Activated T-cell treated with anti-CD3 and anti-CD28 coated beads, Interleukin-2, amount 50 U/mL, for 4 hours (primary cell): ENCODE measurements at regions not wholly inside any gene's neighbourhood (a gene's known extent, or its start where the extent isn't known, plus 50 kb on each side); places are given as distances from the start of the nearest gene placed in this dataset.
"Not testable (repeated sequence)": the region's sequence is repeated elsewhere in the genome, so short reads cannot be mapped to it uniquely, and the experiment has no call there.

Experiments used
- ATAC-seq, 2 donors: fragments of 200-7000 bp; cut with Tn5 transposase; one replicate each; pipeline ENCODE4 v1.10.0; 2021
- DNase-seq: peaks from one replicate; pipeline ENCODE4 v3.0.0-alpha.2; 2020
- H3K27me3 Mint-ChIP-seq: one replicate; pipeline ENCODE4 v1.8.0; 2021; ENCODE audit warnings: low read depth, mixed read lengths
- H3K36me3 Mint-ChIP-seq: one replicate; pipeline ENCODE4 v1.8.0; 2022; ENCODE audit warnings: mixed read lengths; ENCODE audit not compliant: insufficient read depth
- H3K4me1 Mint-ChIP-seq: one replicate; pipeline ENCODE4 v1.8.0; 2021; ENCODE audit warnings: low read depth, mixed read lengths
- H3K4me3 Mint-ChIP-seq: one replicate; pipeline ENCODE4 v1.8.0; 2021; ENCODE audit warnings: mild to moderate bottlenecking, moderate library complexity, mixed read lengths
- H3K9me3 Mint-ChIP-seq: one replicate; pipeline ENCODE4 v1.8.0; 2021; ENCODE audit warnings: mixed read lengths

DNA sequence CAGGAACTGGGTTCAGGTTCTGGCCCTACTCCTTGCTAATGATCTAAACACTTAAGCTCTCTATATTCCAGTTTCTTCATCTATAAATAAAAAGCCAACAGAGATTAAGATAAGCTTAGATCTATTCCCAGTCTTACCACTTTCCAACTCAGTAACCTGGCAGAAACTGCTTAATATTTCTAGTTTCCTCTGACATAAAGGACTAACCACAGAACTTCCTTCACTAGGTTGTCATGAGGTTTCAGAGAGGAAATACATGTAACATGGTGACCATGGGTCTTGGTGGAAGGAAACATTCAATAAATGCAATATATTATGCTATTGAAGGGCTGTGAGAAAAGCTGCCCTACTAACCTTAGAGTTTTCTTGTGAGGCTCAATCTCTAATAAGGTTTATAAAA, 114.4 kb upstream of the PDE1A start:
- no peak for ATAC-seq
- Mint-ChIP-seq H3K27me3 (no peaks in the 10 kb centered on the region), H3K4me3 (no peak overlapping the region), H3K9me3 (no peaks in the 10 kb centered on the region), H3K36me3 (no peaks in the 10 kb centered on the region), H3K4me1 (no peaks in the 10 kb centered on the region)
- DNase-seq, result no peak

DNA sequence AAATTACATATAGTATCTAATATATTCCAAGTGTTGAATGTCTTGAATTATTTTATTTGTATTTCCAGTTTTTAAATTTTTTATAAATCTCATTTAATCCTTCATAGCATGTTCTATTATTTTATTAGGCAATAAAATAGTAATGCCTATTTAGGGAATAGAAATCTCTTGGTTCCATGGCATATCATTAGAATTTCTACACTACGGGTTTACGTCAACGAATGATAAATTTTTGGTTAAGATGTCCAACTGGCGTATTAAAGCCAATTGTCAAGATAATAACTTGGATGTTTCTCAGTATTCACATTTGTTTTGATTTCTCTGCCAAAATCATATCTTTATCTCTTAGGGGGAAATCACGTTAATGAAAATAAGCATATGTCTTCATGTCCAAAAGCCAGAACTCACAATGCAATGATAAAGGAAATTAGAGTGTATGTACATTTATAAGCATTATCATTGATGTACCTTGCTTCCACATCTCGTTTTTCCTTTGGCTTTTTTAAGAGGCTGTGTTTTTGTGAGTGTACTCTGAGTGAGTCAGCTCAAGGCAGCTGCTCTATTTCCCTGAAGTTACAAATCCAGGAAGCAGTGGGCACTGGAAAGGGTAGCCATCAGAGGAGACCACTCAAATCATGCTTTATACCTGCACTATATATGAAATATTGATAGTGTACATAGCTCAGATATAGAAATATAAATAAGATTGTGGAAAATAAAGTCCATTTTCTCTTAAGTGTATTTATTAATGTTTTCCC, 115.8 kb upstream of the PDE1A start:
- ATAC-seq (no peak), DNase-seq (no peak)
- no peaks in the 10 kb centered on the region for H3K36me3 Mint-ChIP-seq
- H3K4me3 Mint-ChIP-seq, result no peak overlapping the region
- H3K4me1 Mint-ChIP-seq, result no peaks in the 10 kb centered on the region
- H3K9me3 Mint-ChIP-seq, result no peaks in the 10 kb centered on the region
- H3K27me3 Mint-ChIP-seq, result no peaks in the 10 kb centered on the region

DNA sequence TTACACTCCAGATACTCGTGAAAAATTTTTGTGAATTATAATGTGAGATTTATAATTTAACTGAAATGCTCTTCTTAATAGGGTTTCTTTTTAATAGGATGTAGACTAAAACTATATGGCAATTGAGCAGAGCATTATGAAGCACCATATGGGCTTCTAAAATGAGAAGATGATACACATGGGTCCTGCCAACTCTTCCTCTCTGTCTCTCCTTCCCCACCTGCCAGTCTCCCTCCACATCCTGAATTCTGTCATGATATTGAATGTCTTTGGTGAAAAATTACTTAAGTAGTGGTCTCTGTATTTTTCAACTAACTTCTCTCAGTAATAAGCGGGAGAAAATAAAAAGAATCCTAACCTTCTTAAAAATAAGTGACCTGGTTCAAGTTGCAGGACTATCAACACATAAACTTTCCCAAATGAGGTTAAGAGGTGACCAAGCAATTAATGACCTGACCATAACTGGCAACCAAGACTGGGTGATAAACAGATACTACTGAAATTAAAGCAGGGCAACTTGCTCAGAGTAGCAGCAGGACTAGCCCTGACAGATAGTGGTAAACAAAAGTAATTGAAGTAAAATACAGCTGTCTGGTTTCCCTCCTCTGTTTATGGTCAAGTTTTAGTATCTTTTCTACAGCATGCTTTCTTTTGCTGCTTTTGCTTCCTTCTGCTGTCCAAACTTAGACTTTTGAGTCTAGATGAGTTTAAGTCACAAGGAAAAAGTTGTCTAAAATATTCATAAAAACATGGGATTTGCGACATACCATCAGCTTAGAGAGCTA, 117.1 kb upstream of the PDE1A start:
- H3K9me3 Mint-ChIP-seq, result no peaks in the 10 kb centered on the region

DNA sequence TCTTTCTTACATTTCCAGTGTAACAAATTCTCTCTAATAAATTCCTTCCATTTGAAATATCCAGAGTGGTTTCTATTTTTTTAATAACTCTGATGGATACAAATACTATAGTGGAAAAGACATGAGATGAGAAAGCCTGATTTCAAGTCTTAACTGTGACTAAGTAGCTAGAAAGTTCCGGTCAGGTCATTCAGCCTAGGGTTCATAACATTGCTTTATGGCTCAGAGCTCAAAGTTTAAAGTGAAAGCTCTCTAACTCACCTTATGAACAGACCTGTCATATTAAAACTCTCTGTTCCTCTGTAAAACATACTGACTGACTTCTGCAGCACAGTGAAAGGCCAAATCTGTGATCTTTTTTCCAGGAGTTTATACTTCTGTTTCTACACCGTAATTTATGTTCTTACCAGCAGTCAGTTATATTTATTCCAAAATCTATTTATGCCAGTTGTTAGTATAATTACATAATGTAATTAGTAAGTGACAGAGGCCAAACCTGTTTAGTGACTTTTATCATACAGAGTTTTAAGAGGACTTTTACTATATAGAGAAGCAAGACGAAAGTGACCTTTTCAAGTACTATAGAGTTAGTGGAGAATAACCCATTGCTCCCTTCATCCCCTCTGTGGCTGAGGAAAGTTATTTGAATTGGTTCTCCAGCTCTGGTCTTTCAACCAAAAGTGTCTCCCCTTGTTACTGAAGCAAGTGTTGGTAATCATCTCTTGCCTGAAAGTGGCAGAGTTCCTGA, 118.8 kb upstream of the PDE1A start:
- no peak for DNase-seq
- no peaks in the 10 kb centered on the region for H3K4me1 Mint-ChIP-seq
- no peaks in the 10 kb centered on the region for H3K9me3 Mint-ChIP-seq
- ATAC-seq, result no peak
- H3K27me3 Mint-ChIP-seq, result peaks cover 2% of the 10 kb centered on the region
- H3K4me3 Mint-ChIP-seq, result no peak overlapping the region
- no peaks in the 10 kb centered on the region for H3K36me3 Mint-ChIP-seq

More for the DNA sequence above, 117.1 kb upstream of the PDE1A start:
- Mint-ChIP-seq H3K27me3 (no peaks in the 10 kb centered on the region), H3K36me3 (no peaks in the 10 kb centered on the region), H3K4me3 (no peak overlapping the region), H3K4me1 (no peaks in the 10 kb centered on the region)
- DNase-seq, result no peak
- ATAC-seq, result no peak

DNA sequence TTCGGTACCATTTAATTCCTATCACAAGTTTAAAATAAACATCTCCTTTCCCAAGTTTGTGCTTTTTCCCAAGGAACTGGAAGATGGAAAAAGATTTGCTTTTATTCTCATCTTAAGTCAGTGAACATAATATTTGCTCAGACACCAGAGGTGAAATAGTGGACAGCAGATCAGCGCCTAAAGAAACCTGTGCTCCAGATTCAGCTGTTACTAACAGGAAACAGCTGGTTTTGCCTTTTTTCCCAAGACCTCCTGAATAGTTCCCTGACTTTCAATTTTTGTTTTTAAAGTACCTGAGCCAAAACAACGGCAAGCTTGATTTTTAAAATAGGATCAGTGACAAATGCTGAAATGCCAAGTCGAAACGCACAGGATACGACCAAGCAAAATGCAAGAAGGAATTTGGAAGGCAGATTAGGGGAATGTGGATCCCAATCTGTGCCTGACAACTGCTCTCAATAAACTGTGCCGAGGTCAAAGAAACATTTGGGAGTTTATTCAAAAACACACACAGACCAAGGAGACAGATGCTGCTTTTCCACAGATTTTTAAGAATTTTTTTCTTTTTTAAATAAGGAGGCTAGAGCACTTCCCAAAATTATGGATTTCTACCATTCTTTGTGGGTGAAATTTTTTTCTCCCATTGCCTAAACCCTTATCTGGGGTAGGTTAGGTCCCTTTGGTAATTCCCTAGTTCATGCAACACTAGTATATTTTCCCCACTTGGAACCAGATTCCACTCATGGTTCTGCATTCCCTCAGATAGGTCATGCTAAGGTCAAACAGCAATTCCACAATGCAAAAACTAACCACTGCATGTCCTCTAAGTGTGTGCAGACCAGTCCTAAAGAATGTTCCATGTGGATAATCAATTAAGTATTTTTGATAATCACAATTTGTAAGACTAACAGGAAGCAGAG, 121.5 kb upstream of the PDE1A start:
- DNase-seq, result no peak
- Mint-ChIP-seq H3K9me3 (no peaks in the 10 kb centered on the region), H3K36me3 (no peaks in the 10 kb centered on the region), H3K4me1 (no peaks in the 10 kb centered on the region), H3K4me3 (no peak overlapping the region), H3K27me3 (peaks cover 6% of the 10 kb centered on the region)
- no peak for ATAC-seq

DNA sequence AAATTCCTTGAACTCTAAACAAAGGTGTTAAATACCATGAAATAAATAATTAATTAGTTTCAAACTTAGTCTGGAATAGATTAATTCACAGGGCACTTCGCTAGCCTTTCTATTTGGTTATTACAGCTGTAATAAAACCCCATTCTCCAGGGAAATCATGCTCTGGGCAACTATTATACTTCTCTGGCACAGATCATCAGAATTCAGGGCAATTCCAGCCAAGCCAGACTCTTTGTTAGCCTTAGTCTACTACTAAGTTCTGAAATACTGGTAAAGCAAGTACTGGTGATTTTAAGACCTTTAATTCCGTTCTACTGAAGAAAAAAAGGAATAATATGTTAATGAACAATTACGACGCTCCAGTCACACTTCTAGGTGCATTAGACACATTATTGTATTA, 123.4 kb upstream of the PDE1A start:
- Mint-ChIP-seq H3K36me3 (no peaks in the 10 kb centered on the region), H3K4me3 (no peak overlapping the region), H3K27me3 (peaks cover 6% of the 10 kb centered on the region), H3K4me1 (no peaks in the 10 kb centered on the region), H3K9me3 (no peaks in the 10 kb centered on the region)
- no peak for DNase-seq
- no peak for ATAC-seq

DNA sequence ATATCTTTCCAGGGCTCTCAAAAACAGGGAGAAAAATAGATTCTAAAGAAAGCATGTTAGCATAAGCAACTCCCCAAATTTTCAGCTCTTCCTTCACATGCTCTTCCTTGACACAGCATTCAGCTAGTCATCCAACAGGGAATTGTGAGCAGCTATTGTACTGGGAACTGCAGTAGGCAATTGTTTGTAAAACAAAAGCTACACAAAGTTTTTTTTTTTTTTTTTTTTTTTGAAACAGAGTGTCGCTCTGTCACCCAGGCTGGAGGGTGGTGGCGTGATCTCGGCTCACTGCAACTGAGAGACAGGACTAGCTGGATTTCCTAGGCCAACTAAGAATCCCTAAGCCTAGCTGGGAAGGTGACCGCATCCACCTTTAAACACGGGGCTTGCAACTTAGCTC, 125.4 kb upstream of the PDE1A start:
- not testable (repeated sequence) for H3K4me1 Mint-ChIP-seq, ATAC-seq, H3K27me3 Mint-ChIP-seq, DNase-seq, H3K4me3 Mint-ChIP-seq, H3K36me3 Mint-ChIP-seq, H3K9me3 Mint-ChIP-seq

DNA sequence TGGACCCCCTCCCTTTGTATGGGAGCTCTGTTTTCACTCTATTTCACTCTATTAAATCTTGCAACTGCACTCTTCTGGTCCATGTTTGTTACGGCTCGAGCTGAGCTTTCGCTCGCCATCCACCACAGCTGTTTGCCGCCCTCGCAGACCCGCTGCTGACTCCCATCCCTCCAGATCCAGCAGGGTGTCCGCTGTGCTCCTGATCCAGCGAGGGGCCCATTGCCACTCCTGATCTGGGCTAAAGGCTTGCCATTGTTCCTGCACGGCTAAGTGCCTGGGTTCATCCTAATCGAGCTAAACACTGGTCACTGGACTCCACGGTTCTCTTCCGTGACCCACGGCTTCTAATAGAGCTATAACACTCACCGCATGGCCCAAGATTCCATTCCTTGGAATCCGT, 125.9 kb upstream of the PDE1A start:
- not testable (repeated sequence) for H3K4me3 Mint-ChIP-seq, H3K4me1 Mint-ChIP-seq, ATAC-seq, DNase-seq, H3K9me3 Mint-ChIP-seq, H3K27me3 Mint-ChIP-seq, H3K36me3 Mint-ChIP-seq

DNA sequence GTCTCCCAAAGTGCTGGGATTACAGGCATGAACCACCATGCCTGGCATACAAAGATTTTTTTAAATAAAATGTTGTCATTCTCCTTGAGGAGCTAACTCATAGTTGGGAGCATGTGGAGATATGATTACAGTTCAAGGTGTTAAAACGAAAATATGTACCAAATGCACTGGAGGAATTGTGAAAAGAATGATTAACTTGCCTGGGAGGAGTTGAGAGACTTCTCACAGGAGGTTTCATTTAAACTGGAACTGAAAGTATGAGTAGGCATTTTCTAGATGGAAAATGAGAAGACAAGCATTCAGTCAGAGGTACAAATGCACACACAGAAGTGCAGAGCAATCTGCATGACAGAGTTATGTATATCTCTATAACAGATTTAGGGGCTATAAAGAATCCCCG, 126.6 kb upstream of the PDE1A start:
- DNase-seq, result no peak
- H3K4me1 Mint-ChIP-seq, result no peaks in the 10 kb centered on the region
- ATAC-seq, result no peak
- no peaks in the 10 kb centered on the region for H3K9me3 Mint-ChIP-seq
- no peaks in the 10 kb centered on the region for H3K36me3 Mint-ChIP-seq
- H3K4me3 Mint-ChIP-seq, result no peak overlapping the region
- peaks cover 6% of the 10 kb centered on the region for H3K27me3 Mint-ChIP-seq

DNA sequence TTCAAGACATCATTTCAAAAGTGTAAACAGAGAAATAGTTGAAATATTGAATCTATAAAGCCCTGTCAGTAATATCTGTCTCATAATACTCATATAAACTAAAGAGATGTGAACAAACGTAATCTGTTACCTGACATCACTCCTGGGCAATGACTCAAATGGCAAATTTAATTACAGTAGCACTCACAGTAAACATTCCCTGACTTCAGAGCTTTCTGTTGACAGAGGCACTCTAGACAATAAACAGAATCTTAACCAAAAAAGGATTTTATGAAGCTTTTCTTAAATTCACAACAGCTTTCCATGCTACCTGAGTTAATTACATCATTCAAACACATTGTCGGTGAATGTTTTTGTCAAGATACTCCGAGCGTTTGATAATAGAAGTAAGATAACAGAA, 128.1 kb upstream of the PDE1A start:
- ATAC-seq, result no peak
- Mint-ChIP-seq H3K36me3 (no peaks in the 10 kb centered on the region), H3K9me3 (peaks cover 4% of the 10 kb centered on the region), H3K27me3 (peaks cover 6% of the 10 kb centered on the region), H3K4me3 (no peak overlapping the region), H3K4me1 (no peaks in the 10 kb centered on the region)
- no peak for DNase-seq

DNA sequence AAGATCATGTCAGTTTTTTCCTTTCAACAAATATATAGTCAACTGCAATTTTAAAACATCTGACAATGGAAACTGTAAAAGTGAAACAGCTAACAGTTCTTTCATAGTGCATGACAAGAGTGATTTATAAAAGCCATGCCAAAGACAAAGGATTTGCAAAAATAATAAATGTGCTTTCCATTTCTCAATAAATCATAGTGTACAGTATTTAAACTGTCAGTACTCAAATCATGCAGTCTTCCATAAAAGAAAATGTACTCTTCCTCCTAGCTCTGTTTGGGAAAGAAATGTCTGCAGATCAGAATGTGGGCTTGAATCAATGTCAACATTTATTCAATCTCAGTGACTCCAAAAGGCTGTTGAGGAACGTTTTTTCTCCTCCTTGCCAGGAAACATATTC, 131.7 kb upstream of the PDE1A start:
- ATAC-seq, result no peak
- Mint-ChIP-seq H3K4me1 (no peaks in the 10 kb centered on the region), H3K27me3 (no peaks in the 10 kb centered on the region), H3K4me3 (no peak overlapping the region), H3K9me3 (peaks cover 11% of the 10 kb centered on the region), H3K36me3 (no peaks in the 10 kb centered on the region)
- no peak for DNase-seq

DNA sequence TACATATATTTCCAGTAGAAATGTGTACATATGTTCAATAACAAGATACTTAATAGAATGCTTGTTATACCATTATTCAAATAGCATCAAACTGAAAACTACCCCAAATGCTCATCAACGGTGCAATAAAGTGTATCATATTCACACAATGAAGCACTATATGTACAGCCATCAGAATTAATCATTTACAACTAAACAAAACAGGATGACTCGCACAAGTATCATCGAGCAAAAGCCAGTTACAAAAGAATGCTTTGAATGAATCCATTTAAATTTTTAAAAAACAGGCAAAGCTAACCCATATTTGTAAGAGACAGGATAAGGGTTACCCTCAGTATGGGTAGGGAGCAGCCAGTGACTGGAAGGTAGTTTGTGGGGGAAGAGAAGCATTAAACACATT, 132.8 kb upstream of the PDE1A start:
- no peak for DNase-seq
- Mint-ChIP-seq H3K27me3 (no peaks in the 10 kb centered on the region), H3K4me1 (no peaks in the 10 kb centered on the region), H3K4me3 (no peak overlapping the region), H3K36me3 (no peaks in the 10 kb centered on the region), H3K9me3 (peaks cover 14% of the 10 kb centered on the region)
- ATAC-seq, result no peak

DNA sequence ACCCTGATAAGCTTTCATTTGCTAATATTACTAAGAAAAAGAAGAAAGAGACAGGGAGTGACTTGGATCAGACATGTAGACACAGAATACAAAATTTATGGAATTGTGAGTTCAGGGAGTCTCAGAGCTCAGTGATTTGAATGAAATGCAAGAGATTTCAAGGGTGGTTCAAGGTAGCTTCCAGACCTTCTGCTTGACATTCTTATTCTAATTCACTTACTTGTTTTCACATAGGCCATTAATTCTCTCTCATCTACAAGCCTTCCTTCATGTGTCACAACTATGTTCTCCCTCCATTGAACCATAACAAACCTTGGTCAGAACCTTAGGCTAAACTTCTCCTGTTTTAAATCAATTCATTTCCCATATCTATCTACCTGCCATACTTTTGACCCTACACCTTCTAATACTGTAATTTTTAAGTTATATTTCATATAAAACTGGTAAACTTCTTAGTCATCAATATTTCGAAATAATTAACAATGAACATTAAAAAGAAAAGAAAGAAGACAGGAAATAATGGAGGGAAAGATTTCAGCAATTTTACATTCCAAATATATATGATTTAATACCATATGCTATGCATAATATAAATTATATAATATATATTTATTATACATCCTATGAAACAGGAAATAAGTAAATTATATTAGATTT, 139.2 kb upstream of the PDE1A start:
- no peaks in the 10 kb centered on the region for H3K36me3 Mint-ChIP-seq
- H3K27me3 Mint-ChIP-seq, result no peaks in the 10 kb centered on the region
- peaks cover 11% of the 10 kb centered on the region for H3K9me3 Mint-ChIP-seq
- DNase-seq, result no peak
- H3K4me1 Mint-ChIP-seq, result no peaks in the 10 kb centered on the region
- no peak for ATAC-seq
- no peak overlapping the region for H3K4me3 Mint-ChIP-seq
